ENCODE measurements at regions not wholly inside any gene's neighbourhood (a gene's known extent, or its start where the extent isn't known, plus 50 kb on each side); places are given as distances from the start of the nearest gene placed in this dataset.

GRCh38 chr9:118091711-118092500 is 387.7 kb downstream of the TLR4 start:
- TF ChIP-seq CTCF (IDR thresholded peaks at IDR 0.05; ENCODE audit: borderline replicate concordance, extremely low read depth, insufficient read depth) = no peak
- no peak for DNase-seq

DNA sequence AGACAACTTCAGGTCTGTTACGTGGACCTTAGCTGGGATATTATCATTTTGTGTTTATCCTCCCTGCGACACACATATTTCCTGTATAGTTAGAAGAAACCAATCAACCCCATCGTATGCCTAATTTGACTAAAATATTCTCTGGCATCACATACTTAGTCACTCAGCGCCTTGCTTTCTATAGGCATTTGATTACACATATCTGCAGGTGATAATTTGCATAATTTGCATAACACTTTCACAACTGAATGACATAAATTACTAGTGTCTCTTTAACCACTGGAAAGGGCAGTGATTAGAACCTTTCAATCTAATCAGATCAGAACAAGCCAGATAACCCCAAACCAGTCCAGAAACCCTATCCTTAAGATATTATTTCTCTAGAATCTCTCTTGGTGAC is 390.2 kb downstream of the TLR4 start:
- no peak for TF ChIP-seq CTCF (IDR thresholded peaks at IDR 0.05; ENCODE audit: borderline replicate concordance, extremely low read depth, insufficient read depth)
- no peak for DNase-seq
- Histone ChIP-seq H3K4me3 (ENCODE audit: low read length in 3 of 3) (no peak overlapping the region), H3K4me1 (ENCODE audit: control insufficient read depth in 2 of 3, insufficient read depth in 2 of 3, low read depth in 1 of 3, low read length in 3 of 3) (no peaks in the 10 kb centered on the region), H3K9me3 (ENCODE audit: control insufficient read depth in 2 of 3, insufficient read depth in 1 of 3, low read length in 3 of 3) (no peaks in the 10 kb centered on the region), H3K27me3 (ENCODE audit: control insufficient read depth, insufficient read depth, low read length) (no peaks in the 10 kb centered on the region), H3K36me3 (ENCODE audit: control insufficient read depth in 2 of 3, insufficient read depth in 3 of 3, low read length in 3 of 3) (no peaks in the 10 kb centered on the region), H3K27ac (ENCODE audit: low read depth in 2 of 2, low read length in 2 of 2) (no peak overlapping the region), H3K9ac (ENCODE audit: low read length in 3 of 3) (no peak overlapping the region)
- FAIRE-seq = no peak
- intact Hi-C loops (cut with DNase I) = no loop called here

More at GRCh38 chr9:118091711-118092500, 387.7 kb downstream of the TLR4 start:
- H3K27ac ChIP-seq (ENCODE audit: low read depth in 2 of 2, low read length in 2 of 2) = no peak overlapping the region
- H3K36me3 ChIP-seq (ENCODE audit: control insufficient read depth in 2 of 3, insufficient read depth in 3 of 3, low read length in 3 of 3) = no peaks in the 10 kb centered on the region
- intact Hi-C loops (cut with DNase I) = no loop called here
- FAIRE-seq = no peak
- H3K9me3 ChIP-seq (ENCODE audit: control insufficient read depth in 2 of 3, insufficient read depth in 1 of 3, low read length in 3 of 3) = no peaks in the 10 kb centered on the region
- H3K4me3 ChIP-seq (ENCODE audit: low read length in 3 of 3) = no peak overlapping the region
- H3K4me1 ChIP-seq (ENCODE audit: control insufficient read depth in 2 of 3, insufficient read depth in 2 of 3, low read depth in 1 of 3, low read length in 3 of 3) = no peaks in the 10 kb centered on the region
- no peaks in the 10 kb centered on the region for H3K27me3 ChIP-seq (ENCODE audit: control insufficient read depth, insufficient read depth, low read length)
- no peak overlapping the region for H3K9ac ChIP-seq (ENCODE audit: low read length in 3 of 3)

GRCh38 chr9:118100529-118101419 is 396.6 kb downstream of the TLR4 start:
- Histone ChIP-seq H3K36me3 (ENCODE audit: control insufficient read depth in 2 of 3, insufficient read depth in 3 of 3, low read length in 3 of 3) (no peaks in the 10 kb centered on the region), H3K4me1 (ENCODE audit: control insufficient read depth in 2 of 3, insufficient read depth in 2 of 3, low read depth in 1 of 3, low read length in 3 of 3) (no peaks in the 10 kb centered on the region), H3K27me3 (ENCODE audit: control insufficient read depth, insufficient read depth, low read length) (no peaks in the 10 kb centered on the region), H3K4me3 (ENCODE audit: low read length in 3 of 3) (no peak overlapping the region), H3K9ac (ENCODE audit: low read length in 3 of 3) (no peak overlapping the region), H3K27ac (ENCODE audit: low read depth in 2 of 2, low read length in 2 of 2) (no peak overlapping the region), H3K9me3 (ENCODE audit: control insufficient read depth in 2 of 3, insufficient read depth in 1 of 3, low read length in 3 of 3) (no peaks in the 10 kb centered on the region)
- TF ChIP-seq CTCF (IDR thresholded peaks at IDR 0.05; ENCODE audit: borderline replicate concordance, extremely low read depth, insufficient read depth) = no peak
- intact Hi-C loops (cut with DNase I) = no loop called here
- FAIRE-seq (no peak), DNase-seq (no peak)
